ENCODE measurements at regions not wholly inside any gene's neighbourhood (a gene's known extent, or its start where the extent isn't known, plus 50 kb on each side); places are given as distances from the start of the nearest gene placed in this dataset.

GRCh38 chr3:88574146-88574545 is 424.4 kb downstream of the C3orf38 start:
- H3K9me3 Mint-ChIP-seq, result peaks cover 0 to 23% (median 7%) of the 10 kb centered on the region in 7 donors
- ATAC-seq (ENCODE audit: low read depth in 2 of 2) (no peak), DNase-seq (no peak)
- Histone ChIP-seq H3K9me3 (ENCODE audit: control insufficient read depth in 2 of 2, low read length in 2 of 2) (no peaks in the 10 kb centered on the region), H3K27ac (ENCODE audit: insufficient read depth, low read length, poor library complexity, severe bottlenecking) (no peak overlapping the region), H3K4me3 (ENCODE audit: low read depth, low read length) (no peak overlapping the region), H3K4me1 (ENCODE audit: control insufficient read depth, insufficient read depth, low read length, poor library complexity, severe bottlenecking) (no peaks in the 10 kb centered on the region), H3K27me3 (ENCODE audit: control insufficient read depth, insufficient read depth, low read length) (no peaks in the 10 kb centered on the region), H3K36me3 (ENCODE audit: control insufficient read depth, insufficient read depth, low read length) (no peaks in the 10 kb centered on the region)
- H3K4me1 Mint-ChIP-seq, result no peaks in the 10 kb centered on the region
- H3K4me3 Mint-ChIP-seq, result no peak overlapping the region
- H3K27me3 Mint-ChIP-seq, result no peaks in the 10 kb centered on the region
- H3K27ac Mint-ChIP-seq, result no peak overlapping the region
- H3K36me3 Mint-ChIP-seq, result no peaks in the 10 kb centered on the region

GRCh38 chr3:88584451-88584850 is 434.7 kb downstream of the C3orf38 start:
- no peaks in the 10 kb centered on the region for H3K36me3 Mint-ChIP-seq
- Histone ChIP-seq H3K9me3 (ENCODE audit: control insufficient read depth in 2 of 2, low read length in 2 of 2) (no peaks in the 10 kb centered on the region), H3K27ac (ENCODE audit: insufficient read depth, low read length, poor library complexity, severe bottlenecking) (no peak overlapping the region), H3K4me3 (ENCODE audit: low read depth, low read length) (no peak overlapping the region), H3K27me3 (ENCODE audit: control insufficient read depth, insufficient read depth, low read length) (no peaks in the 10 kb centered on the region), H3K4me1 (ENCODE audit: control insufficient read depth, insufficient read depth, low read length, poor library complexity, severe bottlenecking) (no peaks in the 10 kb centered on the region), H3K36me3 (ENCODE audit: control insufficient read depth, insufficient read depth, low read length) (no peaks in the 10 kb centered on the region)
- H3K27me3 Mint-ChIP-seq, result no peaks in the 10 kb centered on the region
- peaks cover 0 to 12% (median 5%) of the 10 kb centered on the region in 7 donors for H3K9me3 Mint-ChIP-seq
- H3K27ac Mint-ChIP-seq, result no peak overlapping the region
- H3K4me3 Mint-ChIP-seq, result no peak overlapping the region
- H3K4me1 Mint-ChIP-seq, result no peaks in the 10 kb centered on the region
- ATAC-seq (ENCODE audit: low read depth in 2 of 2), result no peak
- no peak for DNase-seq

GRCh38 chr3:88586121-88586640 is 436.4 kb downstream of the C3orf38 start:
- Histone ChIP-seq H3K27ac (ENCODE audit: insufficient read depth, low read length, poor library complexity, severe bottlenecking) (no peak overlapping the region), H3K27me3 (ENCODE audit: control insufficient read depth, insufficient read depth, low read length) (no peaks in the 10 kb centered on the region), H3K4me1 (ENCODE audit: control insufficient read depth, insufficient read depth, low read length, poor library complexity, severe bottlenecking) (no peaks in the 10 kb centered on the region), H3K9me3 (ENCODE audit: control insufficient read depth in 2 of 2, low read length in 2 of 2) (no peaks in the 10 kb centered on the region), H3K4me3 (ENCODE audit: low read depth, low read length) (no peak overlapping the region), H3K36me3 (ENCODE audit: control insufficient read depth, insufficient read depth, low read length) (no peaks in the 10 kb centered on the region)
- Mint-ChIP-seq H3K4me1 (no peaks in the 10 kb centered on the region), H3K36me3 (no peaks in the 10 kb centered on the region), H3K9me3 (peaks cover 0 to 8% (median 2%) of the 10 kb centered on the region in 7 donors), H3K27me3 (no peaks in the 10 kb centered on the region), H3K27ac (no peak overlapping the region), H3K4me3 (no peak overlapping the region)
- no peak for ATAC-seq (ENCODE audit: low read depth in 2 of 2)
- DNase-seq, result no peak

GRCh38 chr3:88589138-88589537 is 439.4 kb downstream of the C3orf38 start:
- ATAC-seq (ENCODE audit: low read depth in 2 of 2) (no peak), DNase-seq (no peak)
- H3K9me3 ChIP-seq (ENCODE audit: control insufficient read depth in 2 of 2, low read length in 2 of 2), result no peaks in the 10 kb centered on the region
- Mint-ChIP-seq H3K4me1 (no peaks in the 10 kb centered on the region), H3K27me3 (no peaks in the 10 kb centered on the region), H3K27ac (no peak overlapping the region), H3K36me3 (no peaks in the 10 kb centered on the region), H3K9me3 (peaks cover 0 to 10% (median 6%) of the 10 kb centered on the region in 7 donors), H3K4me3 (no peak overlapping the region)
- H3K36me3 ChIP-seq (ENCODE audit: control insufficient read depth, insufficient read depth, low read length), result no peaks in the 10 kb centered on the region
- no peak overlapping the region for H3K27ac ChIP-seq (ENCODE audit: insufficient read depth, low read length, poor library complexity, severe bottlenecking)
- no peak overlapping the region for H3K4me3 ChIP-seq (ENCODE audit: low read depth, low read length)
- H3K4me1 ChIP-seq (ENCODE audit: control insufficient read depth, insufficient read depth, low read length, poor library complexity, severe bottlenecking), result no peaks in the 10 kb centered on the region
- H3K27me3 ChIP-seq (ENCODE audit: control insufficient read depth, insufficient read depth, low read length), result no peaks in the 10 kb centered on the region

GRCh38 chr3:88595026-88595425 is 445.3 kb downstream of the C3orf38 start:
- H3K9me3 Mint-ChIP-seq, result peaks cover 4 to 17% (median 7%) of the 10 kb centered on the region in 7 donors
- no peaks in the 10 kb centered on the region for H3K36me3 ChIP-seq (ENCODE audit: control insufficient read depth, insufficient read depth, low read length)

GRCh38 chr3:88596451-88596850 is 446.7 kb downstream of the C3orf38 start:
- Histone ChIP-seq H3K4me3 (ENCODE audit: low read depth, low read length) (no peak overlapping the region), H3K4me1 (ENCODE audit: control insufficient read depth, insufficient read depth, low read length, poor library complexity, severe bottlenecking) (no peaks in the 10 kb centered on the region), H3K36me3 (ENCODE audit: control insufficient read depth, insufficient read depth, low read length) (no peaks in the 10 kb centered on the region), H3K9me3 (ENCODE audit: control insufficient read depth in 2 of 2, low read length in 2 of 2) (peaks cover 0 to 5% of the 10 kb centered on the region in 2 experiments), H3K27ac (ENCODE audit: insufficient read depth, low read length, poor library complexity, severe bottlenecking) (no peak overlapping the region), H3K27me3 (ENCODE audit: control insufficient read depth, insufficient read depth, low read length) (no peaks in the 10 kb centered on the region)
- Mint-ChIP-seq H3K36me3 (no peaks in the 10 kb centered on the region), H3K4me1 (no peaks in the 10 kb centered on the region), H3K27ac (no peak overlapping the region), H3K9me3 (peaks cover 5 to 28% (median 11%) of the 10 kb centered on the region in 7 donors), H3K27me3 (no peaks in the 10 kb centered on the region), H3K4me3 (no peak overlapping the region)
- DNase-seq, result no peak
- ATAC-seq (ENCODE audit: low read depth in 2 of 2), result no peak

More at GRCh38 chr3:88595026-88595425, 445.3 kb downstream of the C3orf38 start:
- H3K36me3 Mint-ChIP-seq, result no peaks in the 10 kb centered on the region
- Histone ChIP-seq H3K9me3 (ENCODE audit: control insufficient read depth in 2 of 2, low read length in 2 of 2) (peaks cover 0 to 5% of the 10 kb centered on the region in 2 experiments), H3K4me1 (ENCODE audit: control insufficient read depth, insufficient read depth, low read length, poor library complexity, severe bottlenecking) (no peaks in the 10 kb centered on the region), H3K4me3 (ENCODE audit: low read depth, low read length) (no peak overlapping the region), H3K27me3 (ENCODE audit: control insufficient read depth, insufficient read depth, low read length) (no peaks in the 10 kb centered on the region), H3K27ac (ENCODE audit: insufficient read depth, low read length, poor library complexity, severe bottlenecking) (no peak overlapping the region)
- no peaks in the 10 kb centered on the region for H3K4me1 Mint-ChIP-seq
- H3K4me3 Mint-ChIP-seq, result no peak overlapping the region
- ATAC-seq (ENCODE audit: low read depth in 2 of 2), result no peak
- no peak for DNase-seq
- no peak overlapping the region for H3K27ac Mint-ChIP-seq
- H3K27me3 Mint-ChIP-seq, result no peaks in the 10 kb centered on the region

GRCh38 chr3:88610820-88611219 is 461.1 kb downstream of the C3orf38 start:
- Histone ChIP-seq H3K4me3 (ENCODE audit: low read depth, low read length) (no peak overlapping the region), H3K36me3 (ENCODE audit: control insufficient read depth, insufficient read depth, low read length) (no peaks in the 10 kb centered on the region), H3K4me1 (ENCODE audit: control insufficient read depth, insufficient read depth, low read length, poor library complexity, severe bottlenecking) (no peaks in the 10 kb centered on the region), H3K27ac (ENCODE audit: insufficient read depth, low read length, poor library complexity, severe bottlenecking) (no peak overlapping the region), H3K9me3 (ENCODE audit: control insufficient read depth in 2 of 2, low read length in 2 of 2) (no peaks in the 10 kb centered on the region), H3K27me3 (ENCODE audit: control insufficient read depth, insufficient read depth, low read length) (no peaks in the 10 kb centered on the region)
- H3K4me1 Mint-ChIP-seq, result no peaks in the 10 kb centered on the region
- ATAC-seq (ENCODE audit: low read depth in 2 of 2) (no peak), DNase-seq (no peak)
- no peak overlapping the region for H3K4me3 Mint-ChIP-seq
- H3K36me3 Mint-ChIP-seq, result no peaks in the 10 kb centered on the region
- H3K9me3 Mint-ChIP-seq, result peaks cover 0 to 12% (median 5%) of the 10 kb centered on the region in 7 donors
- H3K27me3 Mint-ChIP-seq, result no peaks in the 10 kb centered on the region
- no peak overlapping the region for H3K27ac Mint-ChIP-seq

- Histone ChIP-seq H3K36me3 (ENCODE audit: control insufficient read depth, insufficient read depth, low read length) (no peaks in the 10 kb centered on the region), H3K27ac (ENCODE audit: insufficient read depth, low read length, poor library complexity, severe bottlenecking) (no peak overlapping the region), H3K4me3 (ENCODE audit: low read depth, low read length) (no peak overlapping the region), H3K27me3 (ENCODE audit: control insufficient read depth, insufficient read depth, low read length) (no peaks in the 10 kb centered on the region), H3K9me3 (ENCODE audit: control insufficient read depth in 2 of 2, low read length in 2 of 2) (no peaks in the 10 kb centered on the region), H3K4me1 (ENCODE audit: control insufficient read depth, insufficient read depth, low read length, poor library complexity, severe bottlenecking) (no peaks in the 10 kb centered on the region)
- H3K36me3 Mint-ChIP-seq, result no peaks in the 10 kb centered on the region
- H3K4me1 Mint-ChIP-seq, result no peaks in the 10 kb centered on the region
- H3K27ac Mint-ChIP-seq, result no peak overlapping the region
- H3K9me3 Mint-ChIP-seq, result peaks cover 0 to 9% (median 4%) of the 10 kb centered on the region in 7 donors
- H3K27me3 Mint-ChIP-seq, result no peaks in the 10 kb centered on the region
- no peak overlapping the region for H3K4me3 Mint-ChIP-seq
- DNase-seq, result no peak
- ATAC-seq (ENCODE audit: low read depth in 2 of 2), result no peak
These were observed 462.1 kb downstream of the C3orf38 start for GRCh38 chr3:88611826-88612326.
